K562 (cell line): ENCODE measurements at regions not wholly inside any gene's neighbourhood (a gene's known extent, or its start where the extent isn't known, plus 50 kb on each side); places are given as distances from the start of the nearest gene placed in this dataset.
"Not testable (repeated sequence)": the region's sequence is repeated elsewhere in the genome, so short reads cannot be mapped to it uniquely, and the experiment has no call there.

ENCODE experiments used
- GABPB2 ChIP-seq: fragments of 250-450 bp; sonication (Bioruptor Pico); conservative IDR thresholded peaks from 2 replicates; pipeline ENCODE4 v1.5.1; 2021; ENCODE audit warnings: mild to moderate bottlenecking
- HINFP ChIP-seq: fragments of 450-650 bp; conservative IDR thresholded peaks from 2 replicates; pipeline ENCODE4 v1.6.1; 2016; ENCODE audit warnings: missing genetic modification characterization, low read depth, mild to moderate bottlenecking, control low read depth, missing compliant biosample characterization
- KDM2B ChIP-seq: fragments of 250-450 bp; sonication (Bioruptor Pico); IDR thresholded peaks from 2 replicates; pipeline ENCODE4 v1.8.0; 2021; ENCODE audit warnings: mild to moderate bottlenecking, moderate library complexity
- NFIC ChIP-seq: fragments of 450-650 bp; IDR thresholded peaks from 2 replicates; pipeline ENCODE4 v1.6.1; 2017; ENCODE audit warnings: mild to moderate bottlenecking, inconsistent platforms
- POLR2AphosphoS5 ChIP-seq: IDR thresholded peaks from 2 replicates; pipeline ENCODE4 v1.6.1; 2011; ENCODE audit warnings: mild to moderate bottlenecking, low read depth, low read length, moderate library complexity; ENCODE audit not compliant: control insufficient read depth, insufficient read depth

GRCh38 chr7:106342049-106342448, 57.3 kb upstream of the NAMPT start:
- not testable (repeated sequence) for TF ChIP-seq HINFP (tag); POLR2AphosphoS5; GABPB2 (CRISPR knock-in tag); KDM2B; NFIC
